PFSK-1 (cell line): ENCODE measurements at regions not wholly inside any gene's neighbourhood (a gene's known extent, or its start where the extent isn't known, plus 50 kb on each side); places are given as distances from the start of the nearest gene placed in this dataset.

Experiments
- FOXP2 ChIP-seq: optimal IDR thresholded peaks from 2 replicates; pipeline ENCODE3; 2011; ENCODE audit warnings: borderline replicate concordance, control low read depth, inconsistent platforms; ENCODE audit not compliant: insufficient read depth; ENCODE audit errors: extremely low read length, extremely low read depth
- POLR2AphosphoS5 ChIP-seq: IDR thresholded peaks from 2 replicates; pipeline ENCODE4 v1.6.1; 2012; ENCODE audit warnings: low read depth, mild to moderate bottlenecking, control low read depth, low read length, moderate library complexity
- REST ChIP-seq, 2 experiments: IDR thresholded peaks; 2 replicates each; pipeline versions ENCODE4 v1.6.1 to v1.8.0; 2011 to 2012; ENCODE audit warnings: low read depth in 2 of 2, low read length in 2 of 2, control low read depth in 1 of 2, inconsistent platforms in 1 of 2, mild to moderate bottlenecking in 1 of 2, moderate library complexity in 1 of 2; ENCODE audit not compliant: insufficient read depth in 1 of 2
- SIN3A ChIP-seq: IDR thresholded peaks from 2 replicates; pipeline ENCODE4 v1.6.1; 2012; ENCODE audit warnings: mild to moderate bottlenecking, low read length, moderate library complexity, borderline replicate concordance; ENCODE audit not compliant: insufficient read depth
- TAF1 ChIP-seq: IDR thresholded peaks from 2 replicates; pipeline ENCODE4 v1.6.1; 2012; ENCODE audit warnings: low read length, control low read depth, borderline replicate concordance; ENCODE audit not compliant: insufficient read depth

GRCh38 chrX:2572740-2573139, 72.0 kb upstream of the DHRSX start:
- TF ChIP-seq TAF1: no peak
- no peak for TF ChIP-seq REST (IDR thresholded peaks at IDR 0.05; ENCODE audit: insufficient read depth in 1 of 2, low read depth in 2 of 2, low read length in 2 of 2)
- no peak for TF ChIP-seq SIN3A
- no peak for TF ChIP-seq POLR2AphosphoS5
- no peak for TF ChIP-seq FOXP2

GRCh38 chrX:2568125-2568524, 67.3 kb upstream of the DHRSX start:
- no peak for TF ChIP-seq FOXP2
- no peak for TF ChIP-seq TAF1
- no peak for TF ChIP-seq SIN3A
- TF ChIP-seq POLR2AphosphoS5: no peak
- TF ChIP-seq REST (IDR thresholded peaks at IDR 0.05; ENCODE audit: insufficient read depth in 1 of 2, low read depth in 2 of 2, low read length in 2 of 2): no peak

- TF ChIP-seq TAF1 (no peak), POLR2AphosphoS5 (no peak), REST (IDR thresholded peaks at IDR 0.05; ENCODE audit: insufficient read depth in 1 of 2, low read depth in 2 of 2, low read length in 2 of 2) (no peak), FOXP2 (no peak), SIN3A (no peak)
Observed at GRCh38 chrX:2566055-2566454, 65.3 kb upstream of the DHRSX start.

- no peak for TF ChIP-seq REST (IDR thresholded peaks at IDR 0.05; ENCODE audit: insufficient read depth in 1 of 2, low read depth in 2 of 2, low read length in 2 of 2)
- no peak for TF ChIP-seq FOXP2
- no peak for TF ChIP-seq TAF1
- no peak for TF ChIP-seq POLR2AphosphoS5
- no peak for TF ChIP-seq SIN3A
Observed at GRCh38 chrX:2561456-2561855, 60.7 kb upstream of the DHRSX start.

- TF ChIP-seq TAF1 (no peak), SIN3A (no peak), POLR2AphosphoS5 (no peak), REST (IDR thresholded peaks at IDR 0.05; ENCODE audit: insufficient read depth in 1 of 2, low read depth in 2 of 2, low read length in 2 of 2) (no peak), FOXP2 (no peak)
Observed at GRCh38 chrX:2559124-2559523, 58.3 kb upstream of the DHRSX start.
